ENCODE measurements at regions not wholly inside any gene's neighbourhood (a gene's known extent, or its start where the extent isn't known, plus 50 kb on each side); places are given as distances from the start of the nearest gene placed in this dataset.

GRCh38 chr7:153406486-153406872 lies 645.7 kb upstream of the DPP6 start:
- TF ChIP-seq SUZ12 (IDR thresholded peaks at IDR 0.05; ENCODE audit: extremely low read depth, insufficient read depth, insufficient read length) (no peak), YY1 (IDR thresholded peaks at IDR 0.05; ENCODE audit: insufficient read depth, insufficient read length) (no peak)

Measured in NT2/D1 (cell line).